GM20000 (cell line): ENCODE measurements at regions not wholly inside any gene's neighbourhood (a gene's known extent, or its start where the extent isn't known, plus 50 kb on each side); places are given as distances from the start of the nearest gene placed in this dataset.

Experiments
- DNase-seq: peaks from one replicate; pipeline ENCODE4 v3.0.0; 2012; ENCODE audit warnings: low spot score
- CTCF ChIP-seq: IDR thresholded peaks from 2 replicates; pipeline ENCODE4 v1.5.1; 2012; ENCODE audit warnings: mild to moderate bottlenecking, control low read depth; ENCODE audit errors: extremely low read depth, missing control alignments

- no peak for TF ChIP-seq CTCF
- DNase-seq = no peak
Measured at GRCh38 chr9:23005156-23005555, 558.5 kb downstream of the DMRTA1 start.

DNA sequence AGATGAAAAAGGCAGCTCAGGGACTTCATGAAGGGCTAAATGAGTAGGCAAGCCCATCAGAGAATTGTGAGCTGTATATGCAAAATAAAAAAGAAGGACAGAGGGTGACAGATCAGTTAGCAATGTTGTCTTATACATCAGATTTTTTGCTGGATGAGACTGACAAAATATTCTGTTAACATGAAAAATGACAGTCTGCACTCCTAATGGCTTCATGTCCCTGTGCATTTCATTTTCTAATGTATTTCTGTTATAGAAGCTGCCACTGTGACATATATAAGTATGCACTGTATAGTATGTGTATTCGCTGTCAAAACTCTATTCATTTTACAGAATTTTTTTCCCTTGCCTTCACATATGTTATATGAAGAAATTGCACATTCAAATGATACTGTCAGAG lies 559.5 kb downstream of the DMRTA1 start:
- TF ChIP-seq CTCF = no peak
- DNase-seq = no peak

DNA sequence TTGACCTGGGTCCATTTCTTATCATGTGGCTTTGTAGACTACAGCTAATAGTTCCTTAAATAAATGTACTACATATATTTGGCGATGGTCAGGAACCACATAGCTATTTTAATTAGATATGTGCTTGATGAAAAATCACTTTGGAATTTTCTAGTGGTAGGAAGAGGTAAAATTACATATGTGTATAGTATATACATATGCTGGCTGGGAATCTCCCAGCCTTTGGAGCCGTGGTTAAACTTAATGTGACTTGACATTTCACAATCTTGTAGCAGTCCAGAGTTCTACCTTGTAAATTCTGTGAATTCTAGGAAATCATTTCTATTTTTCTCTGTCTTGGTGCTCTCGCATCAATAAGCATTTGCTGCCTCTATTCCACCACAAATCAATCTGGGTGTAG lies 565.0 kb downstream of the DMRTA1 start:
- DNase-seq = no peak
- no peak for TF ChIP-seq CTCF

- TF ChIP-seq CTCF = no peak
- DNase-seq = no peak
Measured at GRCh38 chr9:23015557-23015956, 568.9 kb downstream of the DMRTA1 start.

- no peak for TF ChIP-seq CTCF
- DNase-seq = no peak
Measured at GRCh38 chr9:23036416-23036815, 589.8 kb downstream of the DMRTA1 start.

GRCh38 chr9:23039402-23039801 lies 592.8 kb downstream of the DMRTA1 start:
- DNase-seq = no peak
- TF ChIP-seq CTCF = no peak

GRCh38 chr9:23041466-23041865 lies 594.8 kb downstream of the DMRTA1 start:
- no peak for DNase-seq
- TF ChIP-seq CTCF = no peak
